Aorta (tissue), 5 donors: ENCODE measurements at regions not wholly inside any gene's neighbourhood (a gene's known extent, or its start where the extent isn't known, plus 50 kb on each side); places are given as distances from the start of the nearest gene placed in this dataset.
"Not testable (repeated sequence)": the region's sequence is repeated elsewhere in the genome, so short reads cannot be mapped to it uniquely, and the experiment has no call there.

Experiments
- ATAC-seq: fragments of 200-7000 bp; cut with Tn5 transposase; one replicate; pipeline ENCODE4 v1.9.1; 2022; ENCODE audit warnings: moderate library complexity; ENCODE audit not compliant: low FRiP score
- DNase-seq, 2 donors: peaks; one replicate each; pipeline ENCODE4 v3.0.0-alpha.2; 2020
- H3K27ac ChIP-seq, 2 donors: one replicate each; pipeline ENCODE4 v1.5.1; 2013; ENCODE audit warnings: low read length in 2 of 2, mild to moderate bottlenecking in 2 of 2, moderate library complexity in 2 of 2, control low read depth in 1 of 2, inconsistent platforms in 1 of 2, low read depth in 1 of 2
- H3K27me3 ChIP-seq, 2 donors: one replicate each; pipeline ENCODE4 v1.6.1; 2013; ENCODE audit warnings: control low read depth in 1 of 2, low read length in 1 of 2, mild to moderate bottlenecking in 1 of 2, moderate library complexity in 1 of 2; ENCODE audit not compliant: insufficient read depth in 2 of 2, control insufficient read depth in 1 of 2
- H3K36me3 ChIP-seq, 2 donors: one replicate each; pipeline ENCODE4 v1.6.1; 2013; ENCODE audit warnings: control low read depth in 1 of 2, low read length in 1 of 2, mild to moderate bottlenecking in 1 of 2; ENCODE audit not compliant: insufficient read depth in 2 of 2, control insufficient read depth in 1 of 2
- H3K4me1 ChIP-seq, 2 donors: one replicate each; pipeline ENCODE4 v1.6.1; 2013; ENCODE audit warnings: low read length in 2 of 2, control low read depth in 1 of 2, mild to moderate bottlenecking in 1 of 2, moderate library complexity in 1 of 2; ENCODE audit not compliant: insufficient read depth in 2 of 2, control insufficient read depth in 1 of 2
- H3K4me3 ChIP-seq, 2 donors: one replicate each; pipeline ENCODE4 v1.5.1; 2013; ENCODE audit warnings: low read length in 2 of 2, control low read depth in 1 of 2, mild to moderate bottlenecking in 1 of 2
- H3K9me3 ChIP-seq: one replicate; pipeline ENCODE4 v1.6.1; 2013; ENCODE audit warnings: mild to moderate bottlenecking, low read length; ENCODE audit not compliant: control insufficient read depth
- WGBS, 2 donors: extraction: QIAGEN DNeasy Blood & Tissue Kit; methylation state at CpG; one replicate each; pipeline ENCODE4 v1.1.7; 2013; 5-methylcytosine and 5-hydroxymethylcytosine counted together
- intact Hi-C, 2 donors: fragments of 100-400 bp; cut with DNase I; formaldehyde crosslinking; loops; one replicate each; pipeline versions ENCODE4 v1.14.2 to v1.15.0; 2022
- donor health status: healthy with polysubstance abuse.
- donor health status: Bipolar disorder and iron deficiency.
- donor health status: DM: no; HTN: no; CAD: no.
- donor health status: DM: no; HTN: no; CAD: no.
- donor health status: DM: yes; HTN: yes; CAD: no.

DNA sequence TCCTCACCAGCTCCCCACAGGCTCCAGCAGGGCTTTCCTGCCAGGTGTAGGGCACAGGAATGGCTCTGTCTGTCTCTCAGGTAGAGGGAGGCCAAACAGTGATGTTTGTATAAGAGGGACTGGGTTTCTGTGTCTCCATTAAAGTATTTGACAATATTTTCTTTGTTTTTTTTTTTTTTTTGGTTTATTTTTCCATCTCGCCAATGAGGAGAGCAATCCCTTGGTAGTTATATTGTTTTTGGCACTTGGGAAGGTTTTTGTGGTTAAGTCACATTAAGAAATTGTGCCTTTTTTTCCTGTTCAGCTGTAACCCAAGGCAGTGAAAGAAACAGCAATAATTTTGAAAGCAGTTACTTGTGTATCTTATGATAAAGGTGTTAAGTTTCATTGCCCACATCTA is 234.6 kb upstream of the PRSS1 start:
- intact Hi-C loops, ATAC-seq, DNase-seq, H3K9me3 ChIP-seq, H3K36me3 ChIP-seq, H3K4me3 ChIP-seq, H3K27ac ChIP-seq, H3K4me1 ChIP-seq, H3K27me3 ChIP-seq: not testable (repeated sequence)
- 2 to 8% methylated on average over 1 of the region's 1 CpG for WGBS, 2 donors

DNA sequence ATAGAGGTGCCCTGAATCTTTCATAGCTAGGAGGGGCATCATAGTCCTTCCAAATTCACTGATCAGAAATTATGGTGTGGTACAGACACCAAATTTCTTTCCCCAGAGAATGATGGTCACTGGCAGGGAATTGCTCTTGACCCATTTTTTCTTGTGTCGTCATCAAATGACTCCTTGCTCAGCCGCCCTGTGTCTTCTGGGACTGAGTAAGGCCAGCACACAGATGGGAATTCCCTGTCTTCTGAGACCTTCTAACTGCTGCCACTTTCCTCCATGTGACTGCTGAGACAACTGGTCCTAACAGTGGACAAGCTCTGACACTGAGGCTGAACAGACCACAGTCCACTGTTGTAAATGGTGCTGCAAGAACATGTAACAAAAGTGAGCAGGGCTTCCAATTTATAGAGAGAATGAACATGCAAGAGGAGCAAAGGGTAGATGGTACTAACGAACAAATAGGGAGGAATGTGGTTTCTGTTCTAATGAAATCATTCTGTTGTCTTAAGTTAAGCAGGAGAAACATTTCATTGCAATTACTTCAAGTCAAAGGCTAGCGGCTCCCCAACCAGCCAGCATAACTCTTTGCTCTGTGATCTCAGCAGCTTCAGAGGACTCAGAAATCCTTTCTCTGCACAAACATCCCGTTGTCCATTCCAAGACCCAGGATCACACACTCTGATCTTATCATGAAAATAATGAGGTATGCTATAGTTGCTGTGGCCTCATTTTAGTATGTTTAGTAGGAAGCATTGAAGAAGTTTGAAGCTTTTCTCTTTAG is 235.9 kb upstream of the PRSS1 start:
- H3K27me3 ChIP-seq = no peaks in the 10 kb centered on the region
- no peak overlapping the region for H3K4me3 ChIP-seq
- no peaks in the 10 kb centered on the region for H3K4me1 ChIP-seq
- no peak overlapping the region for H3K27ac ChIP-seq
- H3K36me3 ChIP-seq = no peaks in the 10 kb centered on the region
- intact Hi-C loops = no loop called here
- 72 to 75% methylated on average over 5 of the region's 5 CpGs for WGBS, 2 donors
- H3K9me3 ChIP-seq = no peaks in the 10 kb centered on the region
- DNase-seq = no peak
- no peak for ATAC-seq

DNA sequence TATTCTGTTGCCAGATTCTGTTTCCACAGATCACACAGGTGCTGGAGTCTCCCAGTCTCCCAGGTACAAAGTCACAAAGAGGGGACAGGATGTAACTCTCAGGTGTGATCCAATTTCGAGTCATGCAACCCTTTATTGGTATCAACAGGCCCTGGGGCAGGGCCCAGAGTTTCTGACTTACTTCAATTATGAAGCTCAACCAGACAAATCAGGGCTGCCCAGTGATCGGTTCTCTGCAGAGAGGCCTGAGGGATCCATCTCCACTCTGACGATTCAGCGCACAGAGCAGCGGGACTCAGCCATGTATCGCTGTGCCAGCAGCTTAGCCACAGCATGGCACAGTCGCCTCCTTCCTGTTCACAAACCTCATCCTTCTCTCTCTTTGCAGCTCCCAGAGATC is 237.5 kb upstream of the PRSS1 start:
- Histone ChIP-seq H3K9me3 (no peaks in the 10 kb centered on the region), H3K4me3 (no peak overlapping the region), H3K36me3 (no peaks in the 10 kb centered on the region), H3K4me1 (no peaks in the 10 kb centered on the region), H3K27me3 (no peaks in the 10 kb centered on the region), H3K27ac (no peak overlapping the region)
- DNase-seq (no peak), ATAC-seq (no peak)
- intact Hi-C loops = no loop called here
- 87 to 91% methylated on average over 7 of the region's 7 CpGs for WGBS, 2 donors

DNA sequence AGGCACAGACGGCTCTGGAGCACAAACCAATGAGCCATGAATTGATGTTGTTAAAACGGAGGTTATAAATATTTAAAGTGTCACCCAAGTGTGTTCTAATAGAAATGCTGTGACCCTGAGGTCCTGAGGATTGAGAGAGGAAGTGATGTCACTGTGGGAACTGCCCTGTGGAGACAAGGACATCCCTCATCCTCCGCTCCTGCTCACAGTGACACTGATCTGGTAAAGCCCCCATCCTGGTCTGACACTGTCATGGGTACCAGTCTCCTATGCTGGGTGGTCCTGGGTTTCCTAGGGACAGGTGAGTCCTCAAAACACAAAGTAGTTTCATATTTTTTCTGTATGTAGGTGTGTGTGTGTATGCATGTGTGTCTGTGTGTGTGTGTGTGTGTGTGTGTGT is 237.9 kb upstream of the PRSS1 start:
- Histone ChIP-seq H3K36me3 (no peaks in the 10 kb centered on the region), H3K27ac (no peak overlapping the region), H3K27me3 (no peaks in the 10 kb centered on the region), H3K4me1 (no peaks in the 10 kb centered on the region), H3K9me3 (no peaks in the 10 kb centered on the region), H3K4me3 (no peak overlapping the region)
- WGBS, 2 donors = 65 to 75% methylated on average over 3 of the region's 3 CpGs
- ATAC-seq = no peak
- intact Hi-C loops = no loop called here
- DNase-seq = no peak

DNA sequence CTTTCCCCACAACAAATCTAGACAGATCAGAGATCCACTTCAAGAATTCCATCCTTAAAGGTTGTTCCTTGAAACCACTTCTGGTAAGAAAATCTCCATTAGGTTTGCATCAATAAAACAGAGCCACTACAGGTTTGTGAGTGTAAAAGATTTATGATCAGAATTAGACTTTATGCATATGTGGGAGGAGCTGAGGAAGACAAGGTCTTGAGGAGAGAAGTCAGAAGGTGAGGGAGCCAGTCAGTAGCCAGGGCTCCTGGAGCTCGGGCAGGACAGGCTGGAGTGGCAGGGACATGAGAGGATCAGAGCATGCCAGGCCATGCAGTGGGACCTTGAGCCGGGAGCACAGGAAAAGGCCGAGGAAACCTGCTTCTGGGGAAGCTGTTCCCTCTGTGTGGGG is 240.0 kb upstream of the PRSS1 start:
- H3K4me3 ChIP-seq, H3K27me3 ChIP-seq, intact Hi-C loops, DNase-seq, H3K27ac ChIP-seq, H3K9me3 ChIP-seq, H3K4me1 ChIP-seq, ATAC-seq, H3K36me3 ChIP-seq: not testable (repeated sequence)
- 53 to 70% methylated on average over 3 of the region's 3 CpGs for WGBS, 2 donors

DNA sequence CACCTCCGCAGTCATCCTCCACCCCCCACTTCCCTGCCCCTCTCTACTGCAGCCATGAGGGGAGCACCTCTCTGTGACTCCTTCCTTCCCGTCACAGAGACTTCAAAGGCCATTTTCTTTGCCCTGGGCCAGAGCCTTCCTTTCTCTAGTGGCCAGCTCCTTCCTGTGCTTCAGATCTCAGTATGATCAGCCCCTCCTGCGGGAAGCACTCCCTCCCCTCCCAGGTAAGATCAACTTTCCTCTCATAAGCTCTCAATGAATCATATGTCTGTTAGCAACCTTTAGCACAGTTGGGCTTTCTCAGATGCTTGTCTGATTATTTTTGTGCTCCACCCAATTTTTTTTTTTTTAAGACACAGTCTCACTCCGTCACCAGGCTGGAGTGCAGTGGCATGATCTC is 241.0 kb upstream of the PRSS1 start:
- WGBS, 2 donors = 71 to 84% methylated on average over 4 of the region's 4 CpGs
- H3K36me3 ChIP-seq = no peaks in the 10 kb centered on the region
- DNase-seq = no peak
- no peaks in the 10 kb centered on the region for H3K27me3 ChIP-seq
- no peaks in the 10 kb centered on the region for H3K4me1 ChIP-seq
- no peak overlapping the region for H3K27ac ChIP-seq
- no peak for ATAC-seq
- intact Hi-C loops = no loop called here
- no peak overlapping the region for H3K4me3 ChIP-seq
- no peaks in the 10 kb centered on the region for H3K9me3 ChIP-seq

DNA sequence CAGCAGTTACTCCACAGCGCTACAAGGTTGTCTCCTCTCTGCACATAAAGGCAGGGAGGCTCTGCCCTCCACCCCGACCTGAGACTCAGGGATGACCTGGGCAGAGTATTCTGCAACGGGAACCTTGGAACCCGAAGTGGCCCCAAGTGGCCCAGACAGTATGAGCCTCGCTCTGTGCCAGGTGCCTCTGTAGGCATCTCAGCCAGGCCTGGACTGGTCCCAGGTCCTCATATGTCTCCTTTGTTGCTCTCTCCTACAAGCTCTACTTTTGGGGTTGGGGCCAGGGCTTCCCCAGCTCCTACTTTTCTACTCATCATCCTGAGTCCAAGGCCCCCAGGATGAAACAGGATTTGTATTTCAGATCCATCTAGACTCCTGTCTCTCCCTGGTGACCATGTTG is 241.5 kb upstream of the PRSS1 start:
- Histone ChIP-seq H3K9me3 (no peaks in the 10 kb centered on the region), H3K36me3 (no peaks in the 10 kb centered on the region), H3K27ac (no peak overlapping the region), H3K4me1 (no peaks in the 10 kb centered on the region), H3K27me3 (no peaks in the 10 kb centered on the region), H3K4me3 (no peak overlapping the region)
- WGBS, 2 donors = 79 to 92% methylated on average over 5 of the region's 5 CpGs
- intact Hi-C loops = no loop called here
- ATAC-seq = no peak
- DNase-seq = no peak

DNA sequence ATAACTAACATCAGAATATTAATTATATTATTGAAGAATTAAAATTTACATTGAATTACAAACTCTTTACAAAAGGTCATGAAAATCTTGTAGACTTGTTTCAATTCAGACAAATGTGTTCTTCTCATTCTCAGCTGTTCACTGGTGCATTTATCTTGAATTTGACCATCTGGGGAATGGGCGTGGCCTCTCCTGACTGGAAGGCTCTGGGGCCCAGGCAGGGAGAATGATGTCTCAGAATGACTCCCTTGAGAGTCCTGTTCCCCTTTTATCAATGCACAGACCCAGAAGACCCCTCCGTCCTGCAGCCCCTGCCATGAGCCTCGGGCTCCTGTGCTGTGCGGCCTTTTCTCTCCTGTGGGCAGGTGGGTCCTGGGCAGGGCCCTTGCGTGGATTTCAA is 242.2 kb upstream of the PRSS1 start:
- WGBS, 2 donors = 73 to 80% methylated on average over 5 of the region's 5 CpGs
- H3K27ac ChIP-seq, H3K27me3 ChIP-seq, ATAC-seq, H3K9me3 ChIP-seq, H3K4me1 ChIP-seq, H3K36me3 ChIP-seq, DNase-seq, intact Hi-C loops, H3K4me3 ChIP-seq: not testable (repeated sequence)

DNA sequence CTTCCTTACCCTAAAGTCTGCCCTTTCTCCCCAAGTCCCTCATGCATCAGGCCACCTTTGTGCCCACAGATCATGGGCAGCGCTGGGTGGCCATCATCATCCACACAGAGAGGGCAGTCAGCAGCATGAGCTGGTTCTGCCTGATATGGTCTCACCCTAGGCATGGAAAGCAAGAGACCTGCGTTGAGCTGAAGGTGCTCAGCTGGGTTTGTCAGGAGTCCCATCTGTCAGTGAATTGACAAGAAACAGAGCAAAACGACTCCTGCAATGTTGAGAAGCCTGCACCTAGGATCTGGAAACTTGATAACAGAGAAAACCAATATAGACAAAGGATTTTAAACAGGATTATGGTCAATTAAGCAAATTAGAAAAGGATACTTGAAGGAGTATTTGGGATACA is 242.7 kb upstream of the PRSS1 start:
- no peak for DNase-seq
- no peaks in the 10 kb centered on the region for H3K4me1 ChIP-seq
- no peak overlapping the region for H3K4me3 ChIP-seq
- H3K36me3 ChIP-seq = no peaks in the 10 kb centered on the region
- WGBS, 2 donors = 75 to 86% methylated on average over 3 of the region's 3 CpGs
- no peaks in the 10 kb centered on the region for H3K9me3 ChIP-seq
- no peaks in the 10 kb centered on the region for H3K27me3 ChIP-seq
- no peak overlapping the region for H3K27ac ChIP-seq
- ATAC-seq = no peak
- intact Hi-C loops = no loop called here
